Keratinocyte (primary cell): ENCODE measurements at regions not wholly inside any gene's neighbourhood (a gene's known extent, or its start where the extent isn't known, plus 50 kb on each side); places are given as distances from the start of the nearest gene placed in this dataset.

Experiments used
- CTCF ChIP-seq, 3 experiments: IDR thresholded peaks in 1 of 3; conservative IDR thresholded peaks in 1 of 3; optimal IDR thresholded peaks in 1 of 3; 2 replicates in 2 of 3; 3 replicates in 1 of 3; pipeline versions ENCODE3 to v1.5.1; 2011; ENCODE audit warnings: low read length in 3 of 3, mild to moderate bottlenecking in 3 of 3, moderate library complexity in 2 of 3, control low read depth in 1 of 3, inconsistent platforms in 1 of 3; ENCODE audit not compliant: insufficient read depth in 2 of 3; ENCODE audit errors: extremely low read depth in 1 of 3
- EZH2 ChIP-seq: IDR thresholded peaks from one replicate; pipeline ENCODE4 v1.6.1; 2012; ENCODE audit warnings: inconsistent platforms, mild to moderate bottlenecking, low read length, moderate library complexity

- no peak for TF ChIP-seq CTCF (optimal IDR thresholded peaks at IDR 0.05 in 1 of 3, IDR thresholded peaks at IDR 0.05 in 1 of 3, conservative IDR thresholded peaks at IDR 0.05 in 1 of 3; ENCODE audit: extremely low read depth in 1 of 3, insufficient read depth in 2 of 3, low read length in 3 of 3)
- TF ChIP-seq EZH2 = no peak
Observed at GRCh38 chr7:94170836-94171235, 166.7 kb upstream of the BET1 start.
